ENCODE measurements at regions not wholly inside any gene's neighbourhood (a gene's known extent, or its start where the extent isn't known, plus 50 kb on each side); places are given as distances from the start of the nearest gene placed in this dataset.

GRCh38 chr4:58138786-58139668 is 1028.8 kb upstream of the IGFBP7 start:
- TF ChIP-seq POU6F1 (CRISPR knock-in tag; IDR thresholded peaks at IDR 0.05; ENCODE audit: borderline replicate concordance, low read depth), result no peak
- TF ChIP-seq ARNTL (CRISPR knock-in tag; IDR thresholded peaks at IDR 0.05; ENCODE audit: borderline replicate concordance, low read depth), result no peak
- TF ChIP-seq ZNF565 (CRISPR knock-in tag; conservative IDR thresholded peaks at IDR 0.05; ENCODE audit: low read depth), result no peak
- TF ChIP-seq ISL1 (CRISPR knock-in tag; IDR thresholded peaks at IDR 0.05), result peak; percentile 96
- TF ChIP-seq CREB5 (CRISPR knock-in tag; IDR thresholded peaks at IDR 0.05; ENCODE audit: low read depth), result no peak

Data from SK-N-SH treated with all-trans-retinoic acid at 6 μM for 48 hours (cell line).